HEK293T (cell line): ENCODE measurements at regions not wholly inside any gene's neighbourhood (a gene's known extent, or its start where the extent isn't known, plus 50 kb on each side); places are given as distances from the start of the nearest gene placed in this dataset.

ENCODE experiments used
- CTCF ChIA-PET: fragments of 350-600 bp; formaldehyde crosslinking; extraction: SDS; loops from one replicate; lab custom pipeline; 2021; ENCODE audit warnings: antibody characterized with exemption, inconsistent platforms; lab: Yijun Ruan, JAX
- POLR2A ChIA-PET: fragments of 350-600 bp; formaldehyde crosslinking; extraction: SDS; loops from one replicate; lab custom pipeline; 2020; ENCODE audit warnings: antibody characterized with exemption, inconsistent platforms; lab: Yijun Ruan, JAX
- DNase-seq: peaks from one replicate; pipeline ENCODE4 v3.0.0; 2012; ENCODE audit warnings: mixed read lengths; ENCODE audit errors: extremely low spot score
- ARNT ChIP-seq: fragments of 450-650 bp; IDR thresholded peaks from 2 replicates; pipeline ENCODE4 v1.6.1; 2017; ENCODE audit warnings: mild to moderate bottlenecking
- BHLHE40 ChIP-seq: fragments of 450-650 bp; IDR thresholded peaks from 2 replicates; pipeline ENCODE4 v1.6.1; 2016; ENCODE audit warnings: mild to moderate bottlenecking, moderate library complexity, borderline replicate concordance
- CTBP1 ChIP-seq: fragments of 450-650 bp; IDR thresholded peaks from 2 replicates; pipeline ENCODE4 v1.6.1; 2016; ENCODE audit warnings: borderline replicate concordance
- ELF4 ChIP-seq: fragments of 450-650 bp; IDR thresholded peaks from 2 replicates; pipeline ENCODE4 v1.6.1; 2017; ENCODE audit warnings: antibody characterized with exemption
- FOXA1 ChIP-seq: fragments of 450-650 bp; IDR thresholded peaks from 2 replicates; pipeline ENCODE4 v1.6.1; 2016; ENCODE audit warnings: mild to moderate bottlenecking
- FOXK2 ChIP-seq: fragments of 450-650 bp; IDR thresholded peaks from 2 replicates; pipeline ENCODE4 v1.6.1; 2016; ENCODE audit warnings: mild to moderate bottlenecking
- FOXM1 ChIP-seq: fragments of 450-650 bp; IDR thresholded peaks from 2 replicates; pipeline ENCODE4 v1.6.1; 2017; ENCODE audit warnings: mild to moderate bottlenecking, borderline replicate concordance
- HDGF ChIP-seq: fragments of 450-650 bp; IDR thresholded peaks from 2 replicates; pipeline ENCODE4 v1.6.1; 2017; ENCODE audit warnings: antibody characterized with exemption, borderline replicate concordance
- L3MBTL2 ChIP-seq: fragments of 450-650 bp; conservative IDR thresholded peaks from 2 replicates; pipeline ENCODE4 v1.6.1; 2016; ENCODE audit warnings: mild to moderate bottlenecking
- LEF1 ChIP-seq: fragments of 450-650 bp; IDR thresholded peaks from 2 replicates; pipeline ENCODE4 v1.6.1; 2017; ENCODE audit warnings: mild to moderate bottlenecking, borderline replicate concordance
- NFRKB ChIP-seq: fragments of 450-650 bp; IDR thresholded peaks from 2 replicates; pipeline ENCODE4 v1.6.1; 2016; ENCODE audit warnings: mild to moderate bottlenecking, moderate library complexity
- SP1 ChIP-seq: fragments of 450-650 bp; IDR thresholded peaks from 2 replicates; pipeline ENCODE4 v1.6.1; 2017
- SUZ12 ChIP-seq: fragments of 450-650 bp; IDR thresholded peaks from 2 replicates; pipeline ENCODE4 v1.6.1; 2016; ENCODE audit warnings: mild to moderate bottlenecking
- TARDBP ChIP-seq: fragments of 450-650 bp; IDR thresholded peaks from 2 replicates; pipeline ENCODE4 v1.6.1; 2016
- ZNF384 ChIP-seq: fragments of 450-650 bp; IDR thresholded peaks from 2 replicates; pipeline ENCODE4 v1.6.1; 2016
- TF ChIP-seq, protein P1 (sequence below): fragments of 450-650 bp; IDR thresholded peaks from 2 replicates; pipeline ENCODE4 v1.6.1; 2016

DNA sequence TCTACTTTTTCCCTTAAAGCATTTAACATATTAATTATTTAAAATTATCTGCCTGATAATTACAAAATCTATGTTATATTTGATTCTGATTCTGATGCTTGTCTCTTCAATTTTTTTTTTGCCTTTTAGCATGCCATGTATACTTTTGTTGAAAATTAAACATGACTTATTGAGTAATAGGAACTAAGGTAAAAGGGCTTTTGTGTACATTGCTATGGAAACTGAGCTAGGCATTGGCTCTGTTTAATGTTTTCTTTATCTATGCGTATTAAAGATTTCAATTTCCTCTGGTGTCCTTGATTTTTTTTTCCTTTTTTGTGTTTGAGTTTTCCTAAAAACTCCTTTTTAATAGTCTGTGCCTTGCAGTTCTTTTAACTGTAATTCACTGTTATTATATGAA lies 805.2 kb downstream of the DHX35 start:
- no peak for DNase-seq
- ChIA-PET CTCF (no interaction called here), POLR2A (no interaction called here)
- TF ChIP-seq FOXA1 (no peak), BHLHE40 (no peak), LEF1 (no peak), L3MBTL2 (no peak), TARDBP (no peak), FOXK2 (no peak), SP1 (no peak)

DNA sequence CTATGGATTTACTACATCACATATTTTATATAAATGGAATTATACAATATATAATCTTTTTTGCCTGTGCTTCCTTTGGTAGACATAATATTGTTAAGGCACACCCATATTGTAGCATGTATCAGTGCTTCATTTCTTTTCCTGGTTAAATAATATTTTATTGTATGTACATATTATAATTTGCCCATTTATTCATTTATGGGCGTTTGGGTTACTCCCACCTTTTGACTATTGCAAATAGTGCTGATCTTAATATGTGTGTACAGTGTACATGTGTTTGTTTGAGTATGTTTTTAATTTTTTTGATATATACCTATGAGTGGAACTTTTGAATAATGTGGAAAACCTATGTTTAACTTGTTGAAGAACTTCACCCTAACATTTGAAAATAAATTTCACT lies 804.2 kb downstream of the DHX35 start:
- POLR2A ChIA-PET = no interaction called here
- CTCF ChIA-PET = no interaction called here
- TF ChIP-seq ELF4 (no peak), FOXK2 (no peak)
- no peak for DNase-seq

DNA sequence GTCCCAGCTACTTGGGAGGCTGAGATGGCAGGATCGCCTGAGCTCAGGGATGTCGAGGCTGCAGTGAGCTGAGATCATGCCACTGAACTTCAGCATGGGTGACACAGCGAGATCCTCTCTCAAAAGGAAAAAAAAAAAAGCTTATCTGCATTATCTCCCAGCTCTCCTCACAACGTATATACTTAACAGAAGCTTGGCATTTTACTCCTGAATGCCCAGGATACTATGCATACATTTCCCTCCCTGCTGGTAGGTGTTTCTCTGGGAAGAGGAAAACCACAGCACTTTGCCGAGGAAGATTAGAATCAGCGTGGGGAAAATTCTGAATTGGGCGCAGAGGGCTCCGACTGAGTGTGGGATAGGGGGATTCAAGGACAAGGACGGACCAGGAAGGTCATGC lies 800.6 kb downstream of the DHX35 start:
- CTCF ChIA-PET = no interaction called here
- DNase-seq = no peak
- POLR2A ChIA-PET = no interaction called here
- no peak for TF ChIP-seq SUZ12
- TF ChIP-seq HDGF = no peak
- TF ChIP-seq, protein P1, sequence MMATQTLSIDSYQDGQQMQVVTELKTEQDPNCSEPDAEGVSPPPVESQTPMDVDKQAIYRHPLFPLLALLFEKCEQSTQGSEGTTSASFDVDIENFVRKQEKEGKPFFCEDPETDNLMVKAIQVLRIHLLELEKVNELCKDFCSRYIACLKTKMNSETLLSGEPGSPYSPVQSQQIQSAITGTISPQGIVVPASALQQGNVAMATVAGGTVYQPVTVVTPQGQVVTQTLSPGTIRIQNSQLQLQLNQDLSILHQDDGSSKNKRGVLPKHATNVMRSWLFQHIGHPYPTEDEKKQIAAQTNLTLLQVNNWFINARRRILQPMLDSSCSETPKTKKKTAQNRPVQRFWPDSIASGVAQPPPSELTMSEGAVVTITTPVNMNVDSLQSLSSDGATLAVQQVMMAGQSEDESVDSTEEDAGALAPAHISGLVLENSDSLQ = no peak
- TF ChIP-seq ELF4 = no peak
- no peak for TF ChIP-seq NFRKB
- no peak for TF ChIP-seq ZNF384
- TF ChIP-seq L3MBTL2 = no peak
- no peak for TF ChIP-seq SP1
- TF ChIP-seq LEF1 = no peak
- TF ChIP-seq FOXK2 = no peak
- no peak for TF ChIP-seq TARDBP

DNA sequence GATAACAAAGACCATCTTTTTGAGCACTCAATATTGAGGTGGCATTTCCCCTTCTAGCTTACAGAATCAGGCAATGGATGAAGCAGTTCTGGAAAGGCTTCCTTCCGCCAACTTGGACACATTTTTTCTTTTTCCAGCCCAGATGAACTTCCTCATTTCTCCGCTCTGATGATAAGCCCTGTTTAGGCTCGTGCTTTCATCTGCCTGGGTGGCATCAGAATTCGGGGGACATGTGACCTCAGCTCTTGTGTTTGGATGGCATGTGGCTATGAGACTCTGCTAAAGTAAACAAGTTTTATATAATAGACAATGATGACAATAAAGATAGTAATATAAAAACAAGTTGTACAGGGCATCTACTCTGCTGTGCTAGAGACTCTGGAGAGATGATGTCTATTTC lies 796.7 kb downstream of the DHX35 start:
- POLR2A ChIA-PET = no interaction called here
- no peak for TF ChIP-seq FOXK2
- TF ChIP-seq HDGF = no peak
- TF ChIP-seq CTBP1 = no peak
- TF ChIP-seq FOXM1 = no peak
- no peak for TF ChIP-seq TARDBP
- no peak for TF ChIP-seq SP1
- no peak for TF ChIP-seq LEF1
- TF ChIP-seq NFRKB = no peak
- TF ChIP-seq, protein P1 = no peak
- no peak for TF ChIP-seq SUZ12
- no peak for TF ChIP-seq FOXA1
- TF ChIP-seq L3MBTL2 = no peak
- TF ChIP-seq ZNF384 = no peak
- no peak for TF ChIP-seq BHLHE40
- TF ChIP-seq ARNT = no peak
- TF ChIP-seq ELF4 = no peak
- DNase-seq = no peak
- CTCF ChIA-PET = no interaction called here

DNA sequence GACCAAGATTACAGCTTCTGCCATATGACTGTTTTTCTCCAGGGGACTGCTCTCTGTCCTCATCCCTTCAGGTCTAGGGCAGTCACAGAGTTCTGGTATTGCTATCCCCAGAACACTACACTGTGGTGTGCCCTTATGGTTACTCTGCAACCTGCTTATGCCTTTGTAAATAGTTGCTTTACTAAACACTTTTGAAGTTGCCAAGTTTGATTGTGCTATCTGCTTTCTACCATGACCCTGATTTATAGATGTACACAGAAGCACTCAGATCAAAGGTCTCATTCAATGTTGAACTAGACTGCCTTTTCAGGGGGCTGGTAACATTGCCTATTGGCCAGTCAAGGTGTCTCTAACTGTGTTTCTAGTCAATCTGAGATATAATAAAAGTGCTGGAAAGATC lies 794.7 kb downstream of the DHX35 start:
- CTCF ChIA-PET = no interaction called here
- TF ChIP-seq FOXM1 (no peak), FOXK2 (no peak), NFRKB (no peak), CTBP1 (no peak), ARNT (no peak), SUZ12 (no peak)
- POLR2A ChIA-PET = no interaction called here
- no peak for DNase-seq

DNA sequence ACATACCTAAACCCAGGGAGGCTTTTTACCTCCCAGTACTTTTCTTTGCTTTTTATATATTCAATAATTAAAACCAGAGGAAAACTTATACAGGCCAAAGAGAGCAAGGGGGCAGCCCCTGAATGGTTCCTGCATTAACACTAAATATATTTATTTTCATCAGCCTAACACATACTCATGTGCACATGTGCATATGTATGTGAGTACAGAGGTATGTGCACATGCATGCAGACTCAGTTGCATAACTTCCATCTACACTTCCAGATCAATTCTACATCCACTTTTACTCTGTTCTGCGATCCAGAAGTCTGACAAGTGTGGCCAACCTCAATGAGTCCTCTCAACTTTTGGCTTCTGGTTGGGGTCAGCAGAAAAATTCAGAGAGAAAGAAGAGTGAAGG lies 794.2 kb downstream of the DHX35 start:
- TF ChIP-seq ARNT (no peak), FOXM1 (no peak), L3MBTL2 (no peak), ZNF384 (no peak), HDGF (no peak), ELF4 (no peak), TARDBP (no peak)
- CTCF ChIA-PET = no interaction called here
- POLR2A ChIA-PET = no interaction called here
- DNase-seq = no peak

DNA sequence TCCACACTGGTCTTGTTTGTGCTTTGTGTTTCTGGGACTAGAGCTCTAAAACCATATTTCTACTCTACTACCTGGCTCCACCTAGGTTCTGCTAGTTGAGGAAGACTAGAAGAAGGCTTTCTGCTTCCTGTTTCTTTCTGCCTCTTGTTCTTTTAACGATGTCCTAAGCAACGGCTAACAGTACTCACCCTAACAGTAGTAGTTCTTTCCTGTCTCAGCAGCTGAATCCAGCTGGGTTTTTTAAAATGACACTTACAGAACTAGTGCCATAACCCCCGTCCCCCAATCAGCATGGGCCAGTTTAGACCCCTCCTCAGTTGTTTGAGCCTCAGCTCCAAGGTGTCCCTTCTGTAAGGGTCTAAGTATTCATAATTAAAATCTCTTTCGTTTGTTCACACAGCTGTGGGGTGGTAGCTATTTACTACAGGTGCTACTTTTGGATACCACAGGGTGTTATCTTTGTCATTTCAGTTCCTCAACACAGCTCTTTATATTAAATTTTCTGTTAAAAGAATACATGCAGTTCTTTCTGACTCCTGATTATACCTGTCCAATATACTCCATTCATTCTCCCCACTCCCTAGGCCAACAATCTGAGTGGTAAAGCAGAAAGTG lies 790.2 kb downstream of the DHX35 start:
- ChIA-PET CTCF (no interaction called here), POLR2A (no interaction called here)
- no peak for TF ChIP-seq FOXA1
- no peak for TF ChIP-seq BHLHE40
- no peak for TF ChIP-seq FOXK2
- no peak for TF ChIP-seq SP1
- DNase-seq = no peak

DNA sequence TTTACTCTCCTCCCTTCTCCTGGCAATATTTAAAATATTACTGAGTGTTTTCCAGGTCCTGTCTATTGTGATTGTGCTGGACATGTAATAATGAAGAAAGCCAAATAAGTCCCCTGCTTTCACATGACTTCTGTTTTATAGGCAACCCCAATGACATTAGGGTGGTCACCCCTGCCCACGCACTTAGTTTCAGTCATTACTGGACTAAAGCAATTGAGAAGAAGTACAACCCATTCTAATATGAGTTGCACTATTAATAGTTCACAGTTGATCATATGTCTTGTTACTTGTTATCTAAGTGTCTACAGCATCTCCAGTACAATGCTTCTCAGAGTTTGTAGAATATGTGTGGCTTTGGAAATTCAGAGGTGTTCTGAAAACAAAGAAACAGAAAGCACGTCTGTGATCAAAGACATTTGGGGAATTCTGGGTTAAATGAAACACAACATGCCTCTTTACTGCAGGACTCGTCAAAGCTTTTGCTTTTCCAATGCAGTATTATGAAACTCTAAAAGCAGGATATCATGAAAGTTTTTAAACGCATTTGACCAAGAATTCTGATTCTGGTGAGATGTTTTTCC lies 789.5 kb downstream of the DHX35 start:
- TF ChIP-seq BHLHE40 = no peak
- TF ChIP-seq, protein P1 = no peak
- no peak for TF ChIP-seq SP1
- no peak for TF ChIP-seq ELF4
- no peak for TF ChIP-seq ARNT
- no peak for TF ChIP-seq FOXK2
- no peak for TF ChIP-seq SUZ12
- no peak for TF ChIP-seq ZNF384
- no peak for TF ChIP-seq NFRKB
- TF ChIP-seq CTBP1 = no peak
- no peak for TF ChIP-seq LEF1
- TF ChIP-seq FOXA1 = no peak
- TF ChIP-seq TARDBP = no peak
- CTCF ChIA-PET = no interaction called here
- DNase-seq = no peak
- POLR2A ChIA-PET = no interaction called here
